WI38 (cell line): ENCODE measurements at regions not wholly inside any gene's neighbourhood (a gene's known extent, or its start where the extent isn't known, plus 50 kb on each side); places are given as distances from the start of the nearest gene placed in this dataset.
"Not testable (repeated sequence)": the region's sequence is repeated elsewhere in the genome, so short reads cannot be mapped to it uniquely, and the experiment has no call there.

Experiments used
- H3K4me3 ChIP-seq: 2 replicates; pipeline ENCODE4 v1.5.1; 2011; ENCODE audit warnings: low read depth, mild to moderate bottlenecking, control low read depth, low read length
- CTCF ChIP-seq: IDR thresholded peaks from 2 replicates; pipeline ENCODE4 v1.5.1; 2012; ENCODE audit warnings: low read depth, mild to moderate bottlenecking, control low read depth, low read length

GRCh38 chr11:122559734-122560382 is 95.7 kb upstream of the UBASH3B start:
- TF ChIP-seq CTCF = no peak
- no peak overlapping the region for H3K4me3 ChIP-seq

GRCh38 chr11:122559218-122559617 is 96.3 kb upstream of the UBASH3B start:
- H3K4me3 ChIP-seq = not testable (repeated sequence)

GRCh38 chr11:122557163-122557562 is 98.4 kb upstream of the UBASH3B start:
- not testable (repeated sequence) for H3K4me3 ChIP-seq

GRCh38 chr11:122556605-122557004 is 98.9 kb upstream of the UBASH3B start:
- TF ChIP-seq CTCF = peak; percentile 40
- H3K4me3 ChIP-seq = peak overlapping the region; percentile 33

GRCh38 chr11:122538060-122538459 is 117.5 kb upstream of the UBASH3B start:
- no peak for TF ChIP-seq CTCF
- H3K4me3 ChIP-seq = no peak overlapping the region

GRCh38 chr11:122524898-122525297 is 130.6 kb upstream of the UBASH3B start:
- TF ChIP-seq CTCF = no peak
- H3K4me3 ChIP-seq = no peak overlapping the region

- TF ChIP-seq CTCF = no peak
- H3K4me3 ChIP-seq = no peak overlapping the region
These were observed 131.4 kb upstream of the UBASH3B start for GRCh38 chr11:122523846-122524805.

GRCh38 chr11:122521626-122522025 is 133.9 kb upstream of the UBASH3B start:
- no peak overlapping the region for H3K4me3 ChIP-seq
- TF ChIP-seq CTCF = no peak
